Activated CD8-positive, alpha-beta memory T cell treated with anti-CD3 and anti-CD28 coated beads for 36 hours (primary cell): ENCODE measurements at regions not wholly inside any gene's neighbourhood (a gene's known extent, or its start where the extent isn't known, plus 50 kb on each side); places are given as distances from the start of the nearest gene placed in this dataset.
"Not testable (repeated sequence)": the region's sequence is repeated elsewhere in the genome, so short reads cannot be mapped to it uniquely, and the experiment has no call there.

Experiments used
- CTCF ChIA-PET: fragments of 350-600 bp; sonication (Branson Sonifier 250); formaldehyde crosslinking; loops from one replicate; lab custom pipeline; 2021; ENCODE audit warnings: antibody characterized with exemption; lab: Charles Lee
- POLR2A ChIA-PET: fragments of 350-600 bp; sonication (Branson Sonifier 250); formaldehyde crosslinking; loops from one replicate; lab custom pipeline; 2021; ENCODE audit warnings: antibody characterized with exemption; lab: Charles Lee

DNA sequence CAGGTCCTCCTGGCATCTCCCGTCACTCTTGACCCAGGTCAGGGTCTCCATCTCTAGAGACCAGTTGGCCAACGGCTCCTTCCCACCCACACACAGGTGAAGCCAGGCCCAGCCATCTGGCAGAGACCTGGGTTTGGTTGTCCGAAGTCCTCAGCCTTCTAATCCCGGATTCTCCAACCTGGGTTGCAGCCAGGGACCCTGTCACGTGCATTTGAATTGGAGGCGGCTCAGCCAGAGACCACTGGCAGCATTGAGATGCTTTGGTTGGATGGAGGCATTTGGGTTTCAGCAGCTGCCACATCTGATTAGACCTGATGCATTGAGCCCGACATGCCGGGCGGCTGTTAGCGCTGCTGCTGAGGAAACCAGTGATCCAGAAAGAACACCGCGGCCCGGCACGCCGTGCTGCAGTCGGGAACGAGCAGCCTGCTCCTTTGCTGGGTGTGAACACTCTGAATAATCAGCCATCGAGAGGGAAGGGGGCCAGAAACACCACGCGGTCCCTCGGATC lies 163.2 kb downstream of the BRD1 start:
- CTCF ChIA-PET: no interaction called here

GRCh38 chr22:49663823-49664222 lies 163.8 kb downstream of the BRD1 start:
- ChIA-PET CTCF (no interaction called here), POLR2A (no interaction called here)

More for the DNA sequence above, 163.2 kb downstream of the BRD1 start:
- POLR2A ChIA-PET: no interaction called here

DNA sequence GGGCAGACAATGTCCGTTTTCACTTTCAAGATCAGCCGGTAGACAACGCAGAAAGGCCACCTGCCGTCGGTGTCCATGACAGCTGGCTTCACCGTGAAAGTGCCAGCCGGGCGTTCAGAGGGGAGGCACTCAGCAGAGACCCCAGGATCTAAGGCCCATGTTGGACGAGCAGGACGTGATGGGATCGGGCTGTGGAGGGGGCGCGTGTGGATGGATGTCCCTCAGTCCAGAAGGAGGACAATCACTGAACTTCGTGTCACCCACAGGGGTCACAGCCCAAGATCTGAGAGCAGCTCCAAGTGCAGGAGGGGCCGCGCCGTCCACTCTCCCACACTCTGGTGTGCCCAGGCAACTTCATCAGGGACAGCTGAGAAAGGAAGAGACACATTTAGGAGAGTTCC lies 164.4 kb downstream of the BRD1 start:
- ChIA-PET POLR2A (no interaction called here), CTCF (no interaction called here)

GRCh38 chr22:49662681-49663080 lies 165.0 kb downstream of the BRD1 start:
- ChIA-PET POLR2A (no interaction called here), CTCF (no interaction called here)

GRCh38 chr22:49660794-49661781 lies 166.6 kb downstream of the BRD1 start:
- POLR2A ChIA-PET: no interaction called here
- CTCF ChIA-PET: no interaction called here

DNA sequence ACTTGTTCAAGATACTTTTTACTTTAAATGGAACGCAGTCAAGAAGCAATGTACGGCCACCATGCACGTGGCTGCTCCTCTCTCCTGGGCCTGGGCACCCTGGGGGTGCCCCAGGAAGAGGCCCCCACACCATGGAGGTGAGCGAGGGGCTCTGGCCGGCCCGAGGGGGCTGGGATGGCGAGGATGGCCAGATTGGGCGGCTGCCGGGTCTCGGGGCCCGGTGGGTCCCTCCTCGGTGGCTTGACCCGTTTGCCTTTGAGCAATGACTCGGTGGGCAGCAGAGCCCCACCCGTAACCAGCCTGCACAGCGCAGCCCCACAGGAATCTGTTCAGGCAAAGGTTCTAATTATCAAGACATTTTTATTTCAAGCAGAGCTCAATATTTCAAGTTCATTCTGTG lies 167.4 kb downstream of the BRD1 start:
- CTCF ChIA-PET: no interaction called here
- POLR2A ChIA-PET: no interaction called here

GRCh38 chr22:49659924-49660315 lies 167.8 kb downstream of the BRD1 start:
- ChIA-PET POLR2A (no interaction called here), CTCF (no interaction called here)

DNA sequence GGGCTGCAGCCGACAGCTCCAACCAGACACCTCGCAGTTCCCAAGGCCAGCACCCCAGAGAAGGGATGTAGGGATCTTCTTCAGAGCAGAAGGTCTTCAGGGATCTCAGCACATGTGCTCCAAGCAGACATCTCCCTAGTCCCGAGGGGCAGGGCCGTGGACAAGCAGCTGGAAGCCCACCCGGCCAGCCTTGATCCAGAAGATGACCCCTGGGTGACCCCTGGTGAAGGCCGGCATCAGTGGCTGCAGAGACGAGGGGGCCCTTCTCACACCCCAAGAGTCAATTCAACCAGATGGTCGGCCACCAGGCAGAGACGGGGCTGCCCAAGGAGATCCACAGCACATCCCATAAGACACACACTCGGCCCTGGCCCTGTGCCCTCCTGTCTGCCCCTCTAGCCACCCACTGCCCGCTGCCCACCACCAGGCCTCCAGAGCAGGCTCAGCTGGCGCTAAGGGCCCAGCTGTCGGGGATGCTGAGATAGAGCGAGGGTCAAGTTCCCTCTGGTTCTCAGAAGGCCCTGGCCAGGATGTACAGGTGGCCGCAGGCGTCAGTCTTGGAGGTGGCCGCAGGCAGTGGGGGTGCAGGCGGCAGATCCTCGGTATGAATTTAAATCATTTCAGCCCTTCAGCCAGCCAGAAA lies 168.3 kb downstream of the BRD1 start:
- CTCF ChIA-PET: no interaction called here
- POLR2A ChIA-PET: no interaction called here

DNA sequence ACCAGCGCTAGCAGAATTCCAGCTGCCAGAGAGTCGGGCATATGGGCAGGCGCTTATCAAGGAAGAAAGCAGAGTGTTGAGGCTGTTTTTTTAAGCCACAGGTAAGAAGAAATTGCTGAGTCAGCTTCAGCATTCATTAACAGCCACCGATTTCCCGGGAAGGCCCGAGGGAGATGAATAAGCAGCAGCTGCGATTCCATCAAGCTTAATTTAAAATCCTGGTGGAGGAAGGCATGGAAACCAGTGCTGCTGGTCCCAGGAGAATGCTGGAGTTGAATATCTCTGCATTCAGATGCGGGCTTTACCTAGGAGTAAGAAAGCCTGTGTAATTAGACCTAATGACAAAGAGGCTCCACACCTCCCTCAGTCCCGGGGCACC lies 168.8 kb downstream of the BRD1 start:
- CTCF ChIA-PET: no interaction called here

GRCh38 chr22:49657974-49658590 lies 169.6 kb downstream of the BRD1 start:
- ChIA-PET CTCF (no interaction called here), POLR2A (no interaction called here)

More for the DNA sequence above, 168.8 kb downstream of the BRD1 start:
- POLR2A ChIA-PET: no interaction called here

GRCh38 chr22:49657275-49657973 lies 170.2 kb downstream of the BRD1 start:
- CTCF ChIA-PET: no interaction called here
- POLR2A ChIA-PET: no interaction called here

DNA sequence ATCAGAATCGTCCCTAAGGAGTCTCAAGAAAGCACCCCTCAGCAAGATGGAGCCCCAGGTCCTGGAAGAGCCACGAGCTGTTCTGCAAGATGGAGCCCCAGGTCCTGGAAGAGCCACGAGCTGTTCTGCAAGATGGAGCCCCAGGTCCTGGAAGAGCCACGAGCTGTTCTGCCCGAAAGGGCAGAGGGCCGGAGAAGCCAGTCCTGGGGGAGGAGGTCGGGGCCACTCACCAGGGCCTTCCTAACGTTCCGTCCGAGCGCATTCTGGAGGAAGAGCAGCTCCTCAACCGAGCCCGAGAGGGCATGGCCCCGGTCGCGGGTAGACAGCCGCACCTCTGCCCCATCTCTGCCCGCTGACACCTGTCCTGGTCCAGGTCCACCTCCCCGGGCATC lies 170.8 kb downstream of the BRD1 start:
- POLR2A ChIA-PET, CTCF ChIA-PET: not testable (repeated sequence)

GRCh38 chr22:49656291-49656851 lies 171.3 kb downstream of the BRD1 start:
- ChIA-PET POLR2A (no interaction called here), CTCF (no interaction called here)

GRCh38 chr22:49655168-49655812 lies 172.4 kb downstream of the BRD1 start:
- CTCF ChIA-PET: no interaction called here
- POLR2A ChIA-PET: no interaction called here

- POLR2A ChIA-PET: no interaction called here
- CTCF ChIA-PET: no interaction called here
Observed at GRCh38 chr22:49650336-49651241, 177.1 kb downstream of the BRD1 start.

DNA sequence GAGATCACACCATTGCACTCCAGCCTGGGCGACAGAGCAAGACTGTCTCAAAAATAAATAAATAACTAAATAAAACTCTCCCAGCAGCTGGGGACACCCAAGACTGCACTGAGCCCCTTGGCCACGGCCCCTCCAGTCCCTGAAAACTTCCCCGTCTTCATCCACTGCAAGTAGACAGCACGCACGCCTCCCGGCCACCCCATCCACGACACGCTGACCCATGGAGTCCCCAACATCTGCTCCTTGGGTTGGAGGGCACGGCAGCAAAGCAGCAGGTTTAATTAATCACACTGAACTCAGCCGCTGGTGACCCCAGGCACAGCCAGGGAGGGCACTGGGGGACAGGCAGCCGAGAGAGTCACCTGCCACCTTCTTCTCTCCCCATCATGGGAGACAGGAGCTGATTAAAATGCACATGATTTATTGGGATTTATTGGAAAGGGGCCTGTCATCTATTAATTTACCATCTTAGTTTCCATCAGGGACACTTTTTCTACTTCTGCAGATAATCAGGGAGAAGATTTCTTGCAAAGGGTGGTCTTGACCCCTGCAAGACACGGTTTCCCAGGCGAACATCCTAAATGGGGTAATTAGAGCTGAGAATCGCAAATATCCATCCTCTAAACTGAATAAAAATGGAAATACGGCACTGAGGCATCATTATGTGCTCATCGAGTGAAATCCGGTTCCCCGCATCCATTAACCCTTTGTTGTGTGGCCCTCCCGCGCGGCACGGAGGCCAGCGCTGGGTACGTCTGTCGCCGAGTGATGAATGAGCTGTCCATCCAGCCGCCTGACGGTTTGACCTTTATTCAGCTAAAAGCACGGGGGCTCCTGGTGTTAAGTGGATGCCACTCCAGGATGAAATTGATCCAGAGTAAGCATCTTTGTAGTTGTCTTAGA lies 178.3 kb downstream of the BRD1 start:
- CTCF ChIA-PET: no interaction called here
- POLR2A ChIA-PET: no interaction called here

DNA sequence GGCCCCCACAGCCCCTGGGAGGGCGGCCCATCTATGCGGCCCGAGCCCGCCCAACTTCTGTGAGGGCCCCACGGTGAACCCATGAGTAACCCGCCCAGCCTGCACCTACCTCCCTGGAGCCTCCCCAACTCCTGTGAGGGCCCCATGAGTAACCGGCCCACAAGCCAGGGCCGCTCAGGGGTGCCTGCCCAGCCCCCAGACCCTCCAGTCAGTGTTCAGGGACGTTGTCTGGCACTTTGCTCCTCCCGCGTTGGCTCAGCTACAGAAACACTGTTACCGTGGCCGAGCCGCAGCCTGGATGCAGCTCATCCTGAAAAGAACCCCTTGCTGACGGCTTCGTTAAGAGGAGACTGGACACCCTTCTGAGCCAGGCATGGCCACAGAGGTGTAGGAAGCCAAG lies 179.6 kb downstream of the BRD1 start:
- POLR2A ChIA-PET: no interaction called here
- CTCF ChIA-PET: no interaction called here
